K562 (cell line): ENCODE measurements at regions not wholly inside any gene's neighbourhood (a gene's known extent, or its start where the extent isn't known, plus 50 kb on each side); places are given as distances from the start of the nearest gene placed in this dataset.

ENCODE experiments used
- ATAC-seq: fragments of 200-7000 bp; cut with Tn5 transposase; 3 replicates; pipeline ENCODE4 v1.9.1; 2020; ENCODE audit warnings: moderate library complexity
- BruUV-seq: library from RNA; stranded (reverse); fragments of 400-500 nt; replicated peaks from 2 replicates; lab custom pipeline; 2021; lab: Mats Ljungman, UMichigan
- CTCF ChIA-PET: fragments of 300-600 bp; formaldehyde crosslinking; extraction: SDS; loops from one replicate; lab custom pipeline; 2021; ENCODE audit warnings: low intra/inter-chr PET ratio; lab: Yijun Ruan, JAX
- POLR2A ChIA-PET: fragments of 300-600, 350-650 bp; sonication (Branson Sonifier 250); formaldehyde crosslinking; extraction: SDS; loops from one replicate; lab custom pipeline; 2021; ENCODE audit warnings: antibody characterized with exemption, inconsistent platforms; lab: Yijun Ruan, JAX
- DNase-seq, 4 experiments: peaks; one replicate each; pipeline versions ENCODE4 v3.0.0 to v3.0.0-alpha.2; 2011 to 2018; ENCODE audit warnings: low spot score in 3 of 4, mixed read lengths in 3 of 4; ENCODE audit errors: extremely low read depth in 1 of 4
- FAIRE-seq: peaks from 2 replicates; lab custom pipeline; 2011; peaks lifted over from hg19 to GRCh38; lab: Jason Lieb, UNC
- H2AFZ ChIP-seq: 2 replicates; pipeline ENCODE4 v1.6.0; 2011; ENCODE audit warnings: low read depth, low read length, control low read depth, inconsistent platforms
- H3K27ac ChIP-seq: fragments of 200-600 bp; 3 replicates; pipeline ENCODE4 v1.8.0; 2011; ENCODE audit warnings: low read depth, mild to moderate bottlenecking, control low read depth, inconsistent platforms, low read length, moderate library complexity, mixed read lengths; ENCODE audit errors: extremely low read depth
- H3K27me3 ChIP-seq, 2 experiments: fragments of 300-600 bp in 1 of 2; 2 replicates in 1 of 2; 3 replicates in 1 of 2; pipeline versions ENCODE4 v1.6.0 to v1.8.0; 2011; ENCODE audit warnings: inconsistent platforms in 2 of 2, low read length in 2 of 2, mild to moderate bottlenecking in 1 of 2, mixed read lengths in 1 of 2, moderate library complexity in 1 of 2; ENCODE audit not compliant: control insufficient read depth in 2 of 2, insufficient read depth in 2 of 2
- H3K36me3 ChIP-seq: fragments of 300-600 bp; 3 replicates; pipeline ENCODE4 v1.8.0; 2011; ENCODE audit warnings: mild to moderate bottlenecking, low read length, inconsistent platforms; ENCODE audit not compliant: control insufficient read depth, insufficient read depth
- H3K4me1 ChIP-seq, 2 experiments: fragments of 200-600 bp in 1 of 2; replicated peaks in 1 of 2; 2 replicates in 1 of 2; 3 replicates in 1 of 2; pipeline versions ENCODE4 v1.5.1 to v1.8.0; 2011; ENCODE audit warnings: inconsistent platforms in 2 of 2, low read length in 2 of 2, mild to moderate bottlenecking in 1 of 2, mixed read lengths in 1 of 2, moderate library complexity in 1 of 2; ENCODE audit not compliant: control insufficient read depth in 2 of 2, insufficient read depth in 2 of 2
- H3K4me2 ChIP-seq: 2 replicates; pipeline ENCODE4 v1.6.1; 2011; ENCODE audit warnings: low read length, control low read depth, inconsistent platforms, mixed read lengths; ENCODE audit not compliant: insufficient read depth
- H3K4me3 ChIP-seq: fragments of 200-600 bp; sonication (generic), shearing (Covaris generic); 2 replicates; pipeline ENCODE4 v1.5.1; 2016; ENCODE audit warnings: control low read depth, inconsistent platforms
- H3K79me2 ChIP-seq: fragments of 200-600 bp; 3 replicates; pipeline ENCODE4 v1.8.0; 2011; ENCODE audit warnings: low read length, inconsistent platforms; ENCODE audit not compliant: control insufficient read depth, insufficient read depth
- H3K9ac ChIP-seq, 2 experiments: 2 replicates each; pipeline versions ENCODE4 v1.6.0 to v1.6.1; 2011; ENCODE audit warnings: low read depth in 2 of 2, low read length in 2 of 2, control low read depth in 1 of 2, inconsistent platforms in 1 of 2, mild to moderate bottlenecking in 1 of 2, mixed read lengths in 1 of 2; ENCODE audit not compliant: insufficient read depth in 1 of 2
- H3K9me1 ChIP-seq: one replicate; pipeline ENCODE4 v1.6.0; 2011; ENCODE audit warnings: inconsistent platforms, mild to moderate bottlenecking, low read length, moderate library complexity; ENCODE audit not compliant: control insufficient read depth, insufficient read depth
- H3K9me3 ChIP-seq: replicated peaks from 2 replicates; pipeline ENCODE4 v1.5.1; 2011; ENCODE audit warnings: low read depth, low read length, inconsistent platforms; ENCODE audit not compliant: control insufficient read depth, insufficient read depth
- H4K20me1 ChIP-seq: replicated peaks from 2 replicates; pipeline ENCODE4 v1.6.1; 2011; ENCODE audit warnings: low read length, inconsistent platforms, mixed read lengths; ENCODE audit not compliant: control insufficient read depth, insufficient read depth
- CAMTA2 ChIP-seq: fragments of 250-450 bp; sonication (Bioruptor Pico); conservative IDR thresholded peaks from 2 replicates; pipeline ENCODE4 v1.5.1; 2022
- PHTF2 ChIP-seq: fragments of 250-450 bp; sonication (Bioruptor Pico); IDR thresholded peaks from 2 replicates; pipeline ENCODE4 v1.5.0; 2021; ENCODE audit warnings: mild to moderate bottlenecking
- RAD21 ChIP-seq, 2 experiments: fragments of 250-450 bp in 1 of 2; fragments of 450-650 bp in 1 of 2; sonication (Bioruptor Pico) in 1 of 2; formaldehyde crosslinking in 1 of 2; IDR thresholded peaks in 1 of 2; conservative IDR thresholded peaks in 1 of 2; 2 replicates each; pipeline versions ENCODE4 v1.4.0 to v1.8.0; 2020 to 2022; ENCODE audit warnings: mild to moderate bottlenecking in 2 of 2, moderate library complexity in 1 of 2
- SIN3A ChIP-seq, 2 experiments: fragments of 150-350 bp in 1 of 2; IDR thresholded peaks; 2 replicates each; pipeline ENCODE4 v1.6.1; 2011 to 2016; ENCODE audit warnings: borderline replicate concordance in 2 of 2, low read depth in 2 of 2, low read length in 2 of 2, mild to moderate bottlenecking in 2 of 2, moderate library complexity in 2 of 2; ENCODE audit not compliant: control insufficient read depth in 1 of 2
- WGBS: fragments of 100-300 bp; shearing (Covaris generic); methylation state at CpG from one replicate; pipeline ENCODE4 v1.1.6; 2016; ENCODE audit warnings: low coverage, mixed read lengths; ENCODE audit not compliant: insufficient coverage; ENCODE audit errors: missing lambda C conversion rate; 5-methylcytosine and 5-hydroxymethylcytosine counted together
- in situ Hi-C: fragments of 300-500 bp; cut with MboI; formaldehyde crosslinking; loops from 4 replicates; pipeline ENCODE4 v1.15.0; 2018; ENCODE audit warnings: inconsistent platforms, mixed read lengths
- intact Hi-C: fragments of 100-400 bp; cut with micrococcal nuclease; formaldehyde crosslinking; loops from 2 replicates; pipeline ENCODE4 v1.14.2; 2022

DNA sequence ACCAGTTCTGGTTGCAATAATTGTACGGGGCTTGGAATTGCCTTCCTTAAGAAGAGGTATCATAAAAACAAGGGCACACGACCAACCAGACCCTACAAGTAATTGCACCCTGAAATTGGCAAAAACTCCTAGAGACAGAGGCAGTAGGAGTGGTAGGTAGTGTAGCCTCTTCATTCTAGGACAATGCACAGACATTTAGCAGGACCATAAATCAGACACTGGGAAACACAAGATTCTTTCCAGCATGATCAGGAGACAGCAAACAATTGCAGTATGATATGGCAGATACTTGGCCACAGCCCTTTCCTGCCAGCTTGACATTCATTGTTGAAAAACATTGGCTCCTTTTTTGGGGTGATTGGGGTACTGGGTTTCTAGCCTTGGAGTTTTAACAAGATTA lies 186.6 kb upstream of the PIK3C3 start:
- TF ChIP-seq SIN3A (IDR thresholded peaks at IDR 0.05; ENCODE audit: borderline replicate concordance in 2 of 2, control insufficient read depth in 1 of 2, low read depth in 2 of 2, low read length in 2 of 2) (no peak), CAMTA2 (no peak), RAD21 (CRISPR knock-in tag; conservative IDR thresholded peaks at IDR 0.05 in 1 of 2, IDR thresholded peaks at IDR 0.05 in 1 of 2) (no peak)

DNA sequence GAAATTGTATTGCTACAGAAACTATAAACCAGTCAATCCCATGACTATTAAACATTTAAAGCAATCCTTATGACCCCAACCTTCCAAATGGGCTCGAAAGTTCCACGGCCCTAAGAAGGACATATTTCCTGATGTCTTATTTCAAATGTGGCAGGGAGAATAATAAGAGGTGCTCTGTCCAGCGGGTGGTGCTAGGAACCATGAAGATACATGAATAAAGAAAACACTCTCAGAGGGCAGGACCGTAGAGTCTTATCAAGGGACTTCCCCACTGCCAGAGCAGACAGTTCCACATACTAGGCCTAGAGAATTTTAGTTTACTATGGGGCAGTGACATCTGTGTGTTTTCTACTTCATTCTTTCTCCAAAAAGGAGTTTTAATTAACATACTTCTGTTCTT lies 187.1 kb upstream of the PIK3C3 start:
- ATAC-seq (no peak), DNase-seq (no peak), FAIRE-seq (no peak)
- BruUV-seq, result no TSS peak
- WGBS, result 9% methylated on average over 4 of the region's 4 CpGs
- TF ChIP-seq PHTF2, result no peak
- ChIA-PET POLR2A (no interaction called here), CTCF (no interaction called here)
- no peaks in the 10 kb centered on the region for H3K36me3 ChIP-seq
- H3K9ac ChIP-seq, result no peak overlapping the region
- H3K9me3 ChIP-seq, result no peaks in the 10 kb centered on the region
- no peaks in the 10 kb centered on the region for H3K79me2 ChIP-seq
- H3K27me3 ChIP-seq, result no peaks in the 10 kb centered on the region
- intact Hi-C loops (no loop called here), in situ Hi-C loops (no loop called here)
- H3K27ac ChIP-seq, result no peak overlapping the region
- H4K20me1 ChIP-seq, result no peaks in the 10 kb centered on the region
- H2AFZ ChIP-seq, result no peak overlapping the region
- no peak overlapping the region for H3K4me2 ChIP-seq
- no peak overlapping the region for H3K4me3 ChIP-seq
- no peaks in the 10 kb centered on the region for H3K4me1 ChIP-seq
- no peaks in the 10 kb centered on the region for H3K9me1 ChIP-seq

More for the DNA sequence above, 186.6 kb upstream of the PIK3C3 start:
- H3K79me2 ChIP-seq, result no peaks in the 10 kb centered on the region
- H3K9ac ChIP-seq, result no peak overlapping the region
- no TSS peak for BruUV-seq
- no peaks in the 10 kb centered on the region for H3K4me1 ChIP-seq
- no peaks in the 10 kb centered on the region for H3K9me1 ChIP-seq
- no peak overlapping the region for H3K4me3 ChIP-seq
- ChIA-PET CTCF (no interaction called here), POLR2A (no interaction called here)
- no peaks in the 10 kb centered on the region for H3K9me3 ChIP-seq
- no peak overlapping the region for H3K27ac ChIP-seq
- FAIRE-seq (no peak), ATAC-seq (no peak), DNase-seq (no peak)
- H2AFZ ChIP-seq, result no peak overlapping the region
- 0% methylated on average over 2 of the region's 2 CpGs for WGBS
- H4K20me1 ChIP-seq, result no peaks in the 10 kb centered on the region
- no peak overlapping the region for H3K4me2 ChIP-seq
- intact Hi-C loops, result no loop called here
- H3K27me3 ChIP-seq, result no peaks in the 10 kb centered on the region
- no peaks in the 10 kb centered on the region for H3K36me3 ChIP-seq
- in situ Hi-C loops, result no loop called here
